ENCODE measurements at regions not wholly inside any gene's neighbourhood (a gene's known extent, or its start where the extent isn't known, plus 50 kb on each side); places are given as distances from the start of the nearest gene placed in this dataset.

DNA sequence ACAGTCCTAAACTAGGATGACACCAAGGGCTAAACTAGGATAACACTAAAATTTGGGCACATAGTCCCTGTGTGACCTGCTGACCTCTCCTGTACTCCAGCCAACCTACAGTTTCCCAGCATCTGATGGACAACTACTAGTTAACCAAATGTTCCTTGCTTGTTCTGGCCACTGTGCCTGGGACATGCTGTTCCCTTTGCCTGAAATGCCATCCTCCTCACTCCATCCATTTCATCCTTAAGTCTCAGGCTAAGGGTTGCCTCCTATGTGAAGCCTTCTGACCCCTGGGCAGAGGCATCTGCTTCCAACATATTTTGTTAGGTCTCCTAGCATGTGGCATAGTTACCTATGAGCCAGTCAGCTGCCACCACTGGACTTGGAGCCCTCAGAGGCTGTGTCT, 204.9 kb upstream of the JUN start:
- Mint-ChIP-seq H3K27ac (ENCODE audit: low read depth, unreplicated experiment) (no peak overlapping the region), H3K4me1 (ENCODE audit: insufficient read depth, unreplicated experiment) (no peaks in the 10 kb centered on the region), H3K4me3 (ENCODE audit: unreplicated experiment) (no peak overlapping the region), H3K9me3 (ENCODE audit: unreplicated experiment) (no peaks in the 10 kb centered on the region), H3K36me3 (ENCODE audit: insufficient read depth, unreplicated experiment) (no peaks in the 10 kb centered on the region), H3K27me3 (ENCODE audit: insufficient read depth, unreplicated experiment) (no peaks in the 10 kb centered on the region)
- no peak for DNase-seq (ENCODE audit: unreplicated experiment)
- TF ChIP-seq, protein P1, sequence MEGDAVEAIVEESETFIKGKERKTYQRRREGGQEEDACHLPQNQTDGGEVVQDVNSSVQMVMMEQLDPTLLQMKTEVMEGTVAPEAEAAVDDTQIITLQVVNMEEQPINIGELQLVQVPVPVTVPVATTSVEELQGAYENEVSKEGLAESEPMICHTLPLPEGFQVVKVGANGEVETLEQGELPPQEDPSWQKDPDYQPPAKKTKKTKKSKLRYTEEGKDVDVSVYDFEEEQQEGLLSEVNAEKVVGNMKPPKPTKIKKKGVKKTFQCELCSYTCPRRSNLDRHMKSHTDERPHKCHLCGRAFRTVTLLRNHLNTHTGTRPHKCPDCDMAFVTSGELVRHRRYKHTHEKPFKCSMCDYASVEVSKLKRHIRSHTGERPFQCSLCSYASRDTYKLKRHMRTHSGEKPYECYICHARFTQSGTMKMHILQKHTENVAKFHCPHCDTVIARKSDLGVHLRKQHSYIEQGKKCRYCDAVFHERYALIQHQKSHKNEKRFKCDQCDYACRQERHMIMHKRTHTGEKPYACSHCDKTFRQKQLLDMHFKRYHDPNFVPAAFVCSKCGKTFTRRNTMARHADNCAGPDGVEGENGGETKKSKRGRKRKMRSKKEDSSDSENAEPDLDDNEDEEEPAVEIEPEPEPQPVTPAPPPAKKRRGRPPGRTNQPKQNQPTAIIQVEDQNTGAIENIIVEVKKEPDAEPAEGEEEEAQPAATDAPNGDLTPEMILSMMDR (IDR thresholded peaks at IDR 0.05; ENCODE audit: unreplicated experiment) = no peak
- ChIA-PET CTCF (no interaction called here), POLR2A (interaction anchor here (1.1 kb wide), 1 partner anchor 31 kb away, joined by 3 read pairs; no protein-coding TSS in a partner anchor)
- intact Hi-C loops (cut with micrococcal nuclease) = no loop called here
- no TSS peak for BruUV-seq (replicated peaks)

DNA sequence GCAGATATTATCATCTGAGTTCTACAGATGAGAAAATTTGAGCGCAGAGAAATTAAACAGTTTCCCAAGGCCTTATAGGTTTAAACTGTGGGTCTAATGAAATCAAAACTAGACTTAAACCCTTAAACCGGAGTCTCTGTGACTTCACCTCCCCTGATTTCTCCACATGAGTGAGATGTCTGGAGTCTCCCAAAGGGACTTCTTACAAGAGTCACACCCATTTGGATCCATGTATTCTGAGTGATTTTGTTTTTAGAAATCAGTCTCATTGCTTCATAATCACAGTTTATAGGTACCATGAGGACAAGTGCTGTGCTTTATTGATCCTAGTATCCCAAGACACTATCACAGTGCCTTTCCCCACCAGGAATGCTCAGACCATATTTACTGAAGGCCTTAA, 206.0 kb upstream of the JUN start:
- H3K4me3 Mint-ChIP-seq (ENCODE audit: unreplicated experiment) = no peak overlapping the region
- no peaks in the 10 kb centered on the region for H3K4me1 Mint-ChIP-seq (ENCODE audit: insufficient read depth, unreplicated experiment)
- TF ChIP-seq, protein P1 (IDR thresholded peaks at IDR 0.05; ENCODE audit: unreplicated experiment) = no peak
- intact Hi-C loops (cut with micrococcal nuclease) = no loop called here
- no peaks in the 10 kb centered on the region for H3K27me3 Mint-ChIP-seq (ENCODE audit: insufficient read depth, unreplicated experiment)
- ChIA-PET CTCF (no interaction called here), POLR2A (interaction anchor here (1.1 kb wide), 1 partner anchor 30 kb away, joined by 3 read pairs; no protein-coding TSS in a partner anchor)
- no peak overlapping the region for H3K27ac Mint-ChIP-seq (ENCODE audit: low read depth, unreplicated experiment)
- DNase-seq (ENCODE audit: unreplicated experiment) = no peak
- no peaks in the 10 kb centered on the region for H3K36me3 Mint-ChIP-seq (ENCODE audit: insufficient read depth, unreplicated experiment)
- no peaks in the 10 kb centered on the region for H3K9me3 Mint-ChIP-seq (ENCODE audit: unreplicated experiment)
- BruUV-seq (replicated peaks) = no TSS peak

DNA sequence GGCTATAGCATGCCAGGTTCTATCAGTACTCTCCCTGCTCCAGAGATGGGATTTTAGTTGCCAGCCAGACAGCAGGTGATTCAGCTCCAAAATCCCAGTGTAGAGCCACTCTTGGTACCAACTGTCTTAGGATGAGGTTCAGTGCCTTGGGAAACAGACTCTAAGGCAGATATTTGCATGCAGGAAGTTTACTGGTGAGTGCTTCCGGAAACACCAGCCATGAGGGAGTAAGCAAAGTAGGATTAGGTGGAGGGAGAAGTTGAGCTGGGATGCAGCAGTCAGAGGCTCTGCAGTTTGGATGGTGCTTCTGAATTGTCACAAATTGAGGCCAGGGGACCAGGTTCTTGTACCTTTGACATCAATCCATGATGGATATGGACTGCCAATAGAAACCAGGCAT, 207.5 kb upstream of the JUN start:
- CTCF ChIA-PET = no interaction called here
- Mint-ChIP-seq H3K27me3 (ENCODE audit: insufficient read depth, unreplicated experiment) (no peaks in the 10 kb centered on the region), H3K4me3 (ENCODE audit: unreplicated experiment) (no peak overlapping the region), H3K36me3 (ENCODE audit: insufficient read depth, unreplicated experiment) (no peaks in the 10 kb centered on the region), H3K4me1 (ENCODE audit: insufficient read depth, unreplicated experiment) (no peaks in the 10 kb centered on the region), H3K9me3 (ENCODE audit: unreplicated experiment) (no peaks in the 10 kb centered on the region), H3K27ac (ENCODE audit: low read depth, unreplicated experiment) (no peak overlapping the region)
- intact Hi-C loops (cut with micrococcal nuclease) = no loop called here
- TF ChIP-seq, protein P1 (IDR thresholded peaks at IDR 0.05; ENCODE audit: unreplicated experiment) = no peak
- BruUV-seq (replicated peaks) = no TSS peak
- no peak for DNase-seq (ENCODE audit: unreplicated experiment)
- POLR2A ChIA-PET = interaction anchor here (0.7 to 0.8 kb wide), 2 partner anchors 10 to 117 kb away, joined by 3 read pairs; no protein-coding TSS in a partner anchor

DNA sequence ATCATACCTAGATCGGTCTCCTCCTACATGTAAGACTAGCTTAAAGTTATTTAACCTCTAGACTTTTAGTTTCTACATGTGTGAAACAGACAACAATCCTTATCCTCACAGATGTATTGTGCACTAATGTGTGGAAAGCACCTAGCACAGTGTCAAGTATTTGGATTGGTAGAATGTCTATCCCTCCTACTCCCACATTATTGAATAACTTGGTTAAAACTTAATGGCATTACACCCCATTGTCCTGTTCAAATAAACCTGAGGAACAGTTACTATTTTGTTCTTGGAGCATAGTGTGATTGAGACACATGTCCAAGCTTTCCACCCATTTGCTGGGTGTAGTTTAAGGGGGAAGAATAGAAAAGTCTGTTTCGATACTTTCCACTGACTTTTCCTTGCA, 208.8 kb upstream of the JUN start:
- ChIA-PET POLR2A (no interaction called here), CTCF (no interaction called here)
- no peaks in the 10 kb centered on the region for H3K9me3 Mint-ChIP-seq (ENCODE audit: unreplicated experiment)
- intact Hi-C loops (cut with micrococcal nuclease) = no loop called here
- TF ChIP-seq, protein P1 (IDR thresholded peaks at IDR 0.05; ENCODE audit: unreplicated experiment) = no peak
- no peak overlapping the region for H3K27ac Mint-ChIP-seq (ENCODE audit: low read depth, unreplicated experiment)
- no TSS peak for BruUV-seq (replicated peaks)
- H3K36me3 Mint-ChIP-seq (ENCODE audit: insufficient read depth, unreplicated experiment) = no peaks in the 10 kb centered on the region
- no peaks in the 10 kb centered on the region for H3K27me3 Mint-ChIP-seq (ENCODE audit: insufficient read depth, unreplicated experiment)
- H3K4me3 Mint-ChIP-seq (ENCODE audit: unreplicated experiment) = no peak overlapping the region
- DNase-seq (ENCODE audit: unreplicated experiment) = no peak
- no peaks in the 10 kb centered on the region for H3K4me1 Mint-ChIP-seq (ENCODE audit: insufficient read depth, unreplicated experiment)
